ENCODE measurements at regions not wholly inside any gene's neighbourhood (a gene's known extent, or its start where the extent isn't known, plus 50 kb on each side); places are given as distances from the start of the nearest gene placed in this dataset.

DNA sequence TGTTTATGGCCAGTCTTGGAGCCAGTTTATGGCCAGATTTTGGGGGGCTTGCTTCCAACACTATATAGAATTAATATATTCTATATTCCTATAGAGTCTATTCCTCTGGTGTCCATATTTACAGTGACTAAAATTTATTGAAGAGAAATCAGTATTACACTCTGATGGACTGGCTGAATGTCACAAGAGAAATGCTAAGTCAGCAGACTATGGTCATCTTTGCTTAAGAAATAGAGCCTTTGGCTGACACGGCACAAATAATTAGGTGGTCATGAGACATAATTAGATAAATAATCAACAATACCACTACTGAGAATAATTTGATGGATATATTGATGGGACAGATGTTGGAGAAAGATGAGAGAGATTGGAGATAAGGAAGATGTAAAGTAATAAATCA lies 272.9 kb downstream of the SLITRK5 start:
- no peaks in the 10 kb centered on the region for H3K4me1 Mint-ChIP-seq
- H3K27ac Mint-ChIP-seq, result no peak overlapping the region
- POLR2A ChIA-PET, result no interaction called here
- ATAC-seq (ENCODE audit: low read depth) (no peak), DNase-seq (no peak)
- TF ChIP-seq, protein P1, sequence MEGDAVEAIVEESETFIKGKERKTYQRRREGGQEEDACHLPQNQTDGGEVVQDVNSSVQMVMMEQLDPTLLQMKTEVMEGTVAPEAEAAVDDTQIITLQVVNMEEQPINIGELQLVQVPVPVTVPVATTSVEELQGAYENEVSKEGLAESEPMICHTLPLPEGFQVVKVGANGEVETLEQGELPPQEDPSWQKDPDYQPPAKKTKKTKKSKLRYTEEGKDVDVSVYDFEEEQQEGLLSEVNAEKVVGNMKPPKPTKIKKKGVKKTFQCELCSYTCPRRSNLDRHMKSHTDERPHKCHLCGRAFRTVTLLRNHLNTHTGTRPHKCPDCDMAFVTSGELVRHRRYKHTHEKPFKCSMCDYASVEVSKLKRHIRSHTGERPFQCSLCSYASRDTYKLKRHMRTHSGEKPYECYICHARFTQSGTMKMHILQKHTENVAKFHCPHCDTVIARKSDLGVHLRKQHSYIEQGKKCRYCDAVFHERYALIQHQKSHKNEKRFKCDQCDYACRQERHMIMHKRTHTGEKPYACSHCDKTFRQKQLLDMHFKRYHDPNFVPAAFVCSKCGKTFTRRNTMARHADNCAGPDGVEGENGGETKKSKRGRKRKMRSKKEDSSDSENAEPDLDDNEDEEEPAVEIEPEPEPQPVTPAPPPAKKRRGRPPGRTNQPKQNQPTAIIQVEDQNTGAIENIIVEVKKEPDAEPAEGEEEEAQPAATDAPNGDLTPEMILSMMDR (IDR thresholded peaks at IDR 0.05), result no peak
- CTCF ChIA-PET, result no interaction called here
- no peaks in the 10 kb centered on the region for H3K36me3 Mint-ChIP-seq (ENCODE audit: low read depth)
- intact Hi-C loops (cut with micrococcal nuclease), result loop anchor here (10.0 kb wide), 1 partner anchor 1801 kb away; no protein-coding TSS in a partner anchor
- H3K27me3 Mint-ChIP-seq, result no peaks in the 10 kb centered on the region
- peaks cover 2% of the 10 kb centered on the region for H3K9me3 Mint-ChIP-seq
- no peak overlapping the region for H3K4me3 Mint-ChIP-seq

DNA sequence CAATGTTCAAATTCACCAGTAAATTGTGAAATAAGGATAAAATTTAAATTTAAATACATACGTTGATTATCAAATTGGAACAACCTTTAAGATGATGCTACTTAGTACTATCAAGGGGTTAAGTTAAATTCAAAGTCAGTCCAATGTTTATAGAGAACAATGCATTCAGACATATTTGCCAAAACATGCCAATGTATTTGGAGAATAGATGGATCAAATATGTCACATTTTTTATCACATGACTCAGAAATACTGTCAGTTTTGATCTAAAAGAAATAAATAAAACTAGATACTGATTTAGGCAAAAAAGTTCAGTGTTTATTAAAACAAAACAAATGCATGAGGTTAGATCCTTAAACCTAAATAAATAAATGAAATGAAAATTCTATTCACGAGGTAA lies 281.2 kb downstream of the SLITRK5 start:
- H3K27me3 Mint-ChIP-seq, result no peaks in the 10 kb centered on the region
- POLR2A ChIA-PET, result no interaction called here
- ATAC-seq (ENCODE audit: low read depth) (no peak), DNase-seq (no peak)
- H3K4me1 Mint-ChIP-seq, result no peaks in the 10 kb centered on the region
- CTCF ChIA-PET, result no interaction called here
- H3K36me3 Mint-ChIP-seq (ENCODE audit: low read depth), result no peaks in the 10 kb centered on the region
- no peak overlapping the region for H3K4me3 Mint-ChIP-seq
- TF ChIP-seq, protein P1 (IDR thresholded peaks at IDR 0.05), result no peak
- H3K27ac Mint-ChIP-seq, result no peak overlapping the region
- intact Hi-C loops (cut with micrococcal nuclease), result no loop called here
- no peaks in the 10 kb centered on the region for H3K9me3 Mint-ChIP-seq

DNA sequence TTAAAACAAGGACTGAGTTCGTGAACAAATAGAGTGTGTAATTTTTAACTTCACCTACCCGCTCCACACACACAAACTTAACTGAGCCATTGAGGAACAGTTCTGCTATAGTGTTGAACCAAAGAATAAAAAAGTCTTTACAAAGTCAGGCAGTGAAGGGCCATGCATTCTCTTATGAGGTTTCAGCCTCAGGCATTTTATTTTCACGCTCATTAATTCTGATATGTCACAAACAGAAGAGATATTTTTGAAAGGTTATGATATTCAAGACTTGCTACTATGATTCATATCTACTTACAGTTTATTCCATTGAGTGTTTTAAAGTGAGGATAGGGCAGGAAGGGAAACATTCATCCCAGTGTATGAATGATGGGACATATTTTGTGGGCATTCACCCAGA lies 282.2 kb downstream of the SLITRK5 start:
- DNase-seq (no peak), ATAC-seq (ENCODE audit: low read depth) (no peak)
- Mint-ChIP-seq H3K27ac (no peak overlapping the region), H3K4me3 (no peak overlapping the region), H3K9me3 (no peaks in the 10 kb centered on the region), H3K27me3 (no peaks in the 10 kb centered on the region), H3K36me3 (ENCODE audit: low read depth) (no peaks in the 10 kb centered on the region), H3K4me1 (no peaks in the 10 kb centered on the region)
- TF ChIP-seq, protein P1 (IDR thresholded peaks at IDR 0.05), result no peak
- ChIA-PET POLR2A (no interaction called here), CTCF (no interaction called here)
- intact Hi-C loops (cut with micrococcal nuclease), result no loop called here

DNA sequence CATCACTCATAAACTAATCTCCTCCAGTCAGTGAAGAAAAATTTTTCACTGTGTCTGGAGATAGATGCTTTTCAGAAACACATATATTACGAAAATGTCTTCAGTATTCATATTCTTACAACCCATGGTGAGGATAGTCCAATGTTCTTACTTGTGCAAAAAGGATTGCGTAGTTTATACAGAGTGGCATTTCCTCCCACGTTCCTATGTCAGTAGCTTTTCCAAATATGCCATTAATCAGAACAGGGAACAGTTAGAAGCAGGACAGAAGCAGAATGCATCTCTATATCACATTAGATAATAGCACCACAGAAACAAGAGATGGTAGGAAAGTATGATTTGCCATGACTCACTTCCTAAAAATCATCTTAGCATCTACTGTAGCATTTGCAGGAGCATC lies 282.9 kb downstream of the SLITRK5 start:
- no peaks in the 10 kb centered on the region for H3K9me3 Mint-ChIP-seq
- ChIA-PET CTCF (no interaction called here), POLR2A (no interaction called here)
- H3K4me1 Mint-ChIP-seq, result no peaks in the 10 kb centered on the region
- DNase-seq (no peak), ATAC-seq (ENCODE audit: low read depth) (no peak)
- intact Hi-C loops (cut with micrococcal nuclease), result no loop called here
- no peaks in the 10 kb centered on the region for H3K36me3 Mint-ChIP-seq (ENCODE audit: low read depth)
- TF ChIP-seq, protein P1 (IDR thresholded peaks at IDR 0.05), result no peak
- no peaks in the 10 kb centered on the region for H3K27me3 Mint-ChIP-seq
- H3K4me3 Mint-ChIP-seq, result no peak overlapping the region
- H3K27ac Mint-ChIP-seq, result no peak overlapping the region

DNA sequence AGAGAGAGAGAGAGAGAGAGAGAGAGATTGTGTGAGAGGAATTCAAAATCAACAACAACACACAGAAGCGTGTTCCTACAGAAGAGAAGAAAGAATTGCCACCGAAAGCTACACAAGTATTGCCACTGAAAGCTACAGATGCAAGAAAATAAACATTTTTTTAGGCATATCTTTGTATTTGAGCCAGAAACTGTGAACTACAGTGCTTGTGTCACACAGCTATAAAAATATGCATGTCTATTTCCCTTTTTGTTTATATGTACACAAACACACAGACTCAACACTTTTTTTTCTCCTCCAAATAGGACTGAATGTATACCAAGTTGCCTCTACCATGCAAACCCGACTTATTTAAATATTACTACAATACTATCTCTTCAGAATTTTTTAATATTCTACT lies 290.4 kb downstream of the SLITRK5 start:
- H3K4me1 Mint-ChIP-seq, result no peaks in the 10 kb centered on the region
- TF ChIP-seq, protein P1 (IDR thresholded peaks at IDR 0.05), result no peak
- DNase-seq (no peak), ATAC-seq (ENCODE audit: low read depth) (no peak)
- intact Hi-C loops (cut with micrococcal nuclease), result no loop called here
- ChIA-PET CTCF (no interaction called here), POLR2A (no interaction called here)
- H3K9me3 Mint-ChIP-seq, result no peaks in the 10 kb centered on the region
- H3K27me3 Mint-ChIP-seq, result no peaks in the 10 kb centered on the region
- no peak overlapping the region for H3K27ac Mint-ChIP-seq
- no peaks in the 10 kb centered on the region for H3K36me3 Mint-ChIP-seq (ENCODE audit: low read depth)
- H3K4me3 Mint-ChIP-seq, result no peak overlapping the region
